Endothelial cell of hepatic sinusoid (primary cell): ENCODE measurements at regions not wholly inside any gene's neighbourhood (a gene's known extent, or its start where the extent isn't known, plus 50 kb on each side); places are given as distances from the start of the nearest gene placed in this dataset.
"Not testable (repeated sequence)": the region's sequence is repeated elsewhere in the genome, so short reads cannot be mapped to it uniquely, and the experiment has no call there.

Source experiments
- in situ Hi-C: cut with HindIII; loops from 2 replicates; pipeline ENCODE4 v1.10.0; 2017; ENCODE audit warnings: low sequenced_read_pairs

GRCh38 chr12:23141335-23141734 lies 516.4 kb downstream of the ETNK1 start:
- in situ Hi-C loops = no loop called here

DNA sequence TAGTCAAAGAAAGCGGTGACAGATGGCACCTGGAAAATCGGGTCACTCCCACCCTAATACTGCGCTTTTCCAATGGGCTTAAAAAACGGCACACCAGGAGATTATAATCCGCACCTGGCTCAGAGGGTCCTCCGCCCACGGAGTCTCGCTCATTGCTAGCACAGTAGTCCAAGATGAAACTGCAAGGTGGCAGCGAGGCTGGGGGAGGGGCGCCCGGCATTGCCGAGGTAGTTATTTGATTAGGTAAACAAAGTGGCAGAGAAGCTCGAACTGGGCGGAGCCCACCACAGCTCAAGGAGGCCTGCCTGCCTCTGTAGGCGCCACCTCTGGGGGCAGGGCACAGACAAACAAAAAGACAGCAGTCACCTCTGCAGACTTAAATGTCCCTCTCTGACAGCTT lies 521.1 kb downstream of the ETNK1 start:
- in situ Hi-C loops = not testable (repeated sequence)

DNA sequence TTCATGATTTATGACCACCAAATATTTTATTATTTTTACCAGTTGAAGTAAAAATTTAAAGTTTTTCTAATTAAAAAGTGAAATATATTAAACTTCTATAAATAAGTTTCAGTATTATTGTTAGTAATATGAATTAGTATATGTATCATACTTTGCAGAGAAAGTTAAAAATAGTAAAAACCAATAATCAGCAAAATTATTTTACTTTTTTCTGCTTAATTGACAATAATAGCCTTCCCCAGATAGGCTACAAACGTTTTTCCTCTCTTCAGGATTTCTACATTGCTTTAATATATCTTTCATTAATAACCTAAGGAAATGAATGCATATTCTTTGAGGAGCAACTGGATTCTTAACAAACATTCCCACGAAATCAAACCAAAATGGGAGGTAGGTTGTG lies 543.5 kb downstream of the ETNK1 start:
- in situ Hi-C loops = no loop called here

DNA sequence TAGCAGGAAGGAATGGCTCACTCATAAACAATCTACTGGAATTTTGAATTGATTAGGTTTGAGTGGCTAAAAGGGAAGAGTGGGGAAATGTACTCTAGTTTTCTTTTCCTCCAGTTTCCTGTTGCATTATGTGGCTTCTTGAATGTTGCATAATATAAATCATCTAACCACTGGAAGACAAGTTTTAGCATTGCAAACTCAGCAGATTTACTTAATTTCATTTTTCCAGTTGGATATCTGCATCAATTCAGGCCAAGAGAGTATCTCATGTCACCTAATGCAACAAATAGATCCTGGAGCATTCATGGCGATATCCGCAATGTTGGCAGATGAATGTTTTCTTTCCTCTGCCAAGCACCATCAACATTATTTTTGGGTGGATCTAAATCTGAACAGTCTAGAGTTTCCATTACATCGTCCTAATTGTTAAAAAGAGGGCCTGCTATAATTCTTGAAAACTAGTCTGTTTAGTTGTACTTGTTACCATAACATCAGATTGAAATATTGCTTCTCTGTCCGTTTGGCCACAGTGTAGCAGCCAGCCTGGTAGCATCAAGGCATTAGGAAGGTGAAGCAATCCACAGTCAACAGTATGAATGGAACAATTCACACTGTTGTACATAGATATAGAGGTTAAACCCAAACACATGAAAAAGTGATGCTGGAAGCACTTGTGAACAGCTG lies 544.2 kb downstream of the ETNK1 start:
- in situ Hi-C loops = no loop called here

DNA sequence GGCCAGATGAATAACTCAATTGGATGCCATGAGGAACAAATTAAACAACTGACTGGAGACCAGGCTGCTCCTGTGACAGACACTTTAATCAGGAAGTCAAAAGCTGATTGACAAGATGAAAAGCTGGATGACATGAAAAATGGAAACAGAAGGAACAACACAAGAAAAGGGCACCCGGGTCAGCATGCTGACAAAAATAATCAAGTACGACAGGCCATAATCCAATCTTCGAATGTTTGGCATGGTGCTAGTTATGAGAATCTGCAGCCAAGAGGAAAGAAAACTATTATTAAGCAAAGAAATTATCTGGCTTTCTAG lies 544.7 kb downstream of the ETNK1 start:
- in situ Hi-C loops = no loop called here

- in situ Hi-C loops = no loop called here
These were observed 549.9 kb downstream of the ETNK1 start for GRCh38 chr12:23174917-23175316.

- in situ Hi-C loops = no loop called here
These were observed 560.4 kb downstream of the ETNK1 start for GRCh38 chr12:23185346-23185745.

GRCh38 chr12:23186950-23187349 lies 562.0 kb downstream of the ETNK1 start:
- in situ Hi-C loops = no loop called here

DNA sequence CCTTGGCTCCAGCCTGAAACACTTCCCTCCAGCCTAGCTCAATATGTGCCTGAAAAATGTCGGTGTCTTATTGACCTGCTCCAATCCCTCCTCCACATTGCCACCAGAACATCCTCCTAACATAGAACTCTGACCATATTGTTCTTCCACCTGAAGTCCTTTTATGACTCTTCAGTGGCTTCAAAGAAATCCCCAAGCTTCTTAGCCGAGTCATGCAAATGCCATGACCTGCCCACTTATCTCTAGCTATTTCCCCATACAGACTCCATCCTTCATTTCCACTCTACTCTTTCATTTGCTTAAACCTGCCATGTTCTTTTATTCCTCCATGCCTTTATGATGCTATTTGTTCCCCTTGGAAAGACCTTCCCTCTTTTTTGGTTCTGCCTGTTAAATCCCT lies 568.6 kb downstream of the ETNK1 start:
- in situ Hi-C loops = no loop called here

- in situ Hi-C loops = no loop called here
These were observed 572.3 kb downstream of the ETNK1 start for GRCh38 chr12:23197266-23197665.

- in situ Hi-C loops = no loop called here
These were observed 577.8 kb downstream of the ETNK1 start for GRCh38 chr12:23202728-23203127.

DNA sequence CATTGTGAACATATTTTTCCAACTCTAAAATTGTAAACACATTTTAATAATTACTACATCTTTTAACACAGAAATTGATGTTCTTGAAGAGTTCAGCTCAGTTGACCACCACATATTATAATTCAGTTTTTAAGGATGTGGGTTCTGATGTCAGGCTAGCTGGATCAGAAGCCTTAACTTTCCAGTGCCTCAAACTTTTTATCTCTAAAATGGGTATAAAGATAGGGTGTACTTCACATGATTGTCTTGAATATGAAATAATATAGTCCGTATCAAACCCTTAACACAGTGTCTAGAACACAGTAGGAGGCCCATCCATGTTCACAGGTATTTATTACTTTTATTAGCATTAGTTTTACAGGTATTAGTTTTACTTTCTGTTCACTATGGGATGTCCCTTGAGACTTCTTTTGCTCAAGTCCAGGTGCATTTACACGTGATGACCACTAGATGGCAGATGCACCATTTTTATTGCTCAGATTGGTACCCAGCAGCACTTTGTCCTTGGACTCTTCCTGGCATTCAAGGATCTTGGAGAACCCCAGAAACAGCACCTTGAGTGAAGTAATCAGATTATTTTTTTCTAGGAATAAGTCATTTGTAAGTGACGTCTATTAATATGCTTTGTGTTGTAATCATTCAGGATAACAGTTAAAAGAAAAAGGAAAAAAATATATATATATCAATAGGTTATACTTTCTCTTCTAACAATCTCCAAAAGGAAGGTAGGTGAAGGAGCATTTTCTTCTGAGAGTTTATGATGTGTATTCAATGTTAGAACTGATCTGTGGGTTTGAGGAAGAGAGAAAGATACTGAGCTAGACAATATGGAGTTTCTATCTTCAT lies 580.2 kb downstream of the ETNK1 start:
- in situ Hi-C loops = no loop called here

DNA sequence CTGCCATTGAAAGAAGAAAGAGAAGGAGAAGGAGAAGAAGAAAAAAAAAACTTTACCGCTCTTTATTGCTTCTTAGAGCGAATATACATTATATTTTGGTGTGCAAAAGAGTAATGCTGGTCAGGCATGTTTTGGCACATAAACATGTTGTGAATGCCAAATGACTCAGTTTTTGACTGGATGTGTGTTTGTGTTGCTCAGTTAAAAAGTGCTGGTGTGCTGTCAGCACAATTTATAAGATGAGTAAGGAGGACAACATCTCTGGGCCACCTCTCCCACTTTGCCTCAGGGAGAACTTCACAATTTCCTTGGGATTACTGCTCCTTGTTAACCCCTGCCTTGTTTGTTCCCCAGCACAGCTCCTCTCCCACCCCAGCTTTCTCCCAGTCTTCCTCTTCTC lies 584.8 kb downstream of the ETNK1 start:
- in situ Hi-C loops = no loop called here

DNA sequence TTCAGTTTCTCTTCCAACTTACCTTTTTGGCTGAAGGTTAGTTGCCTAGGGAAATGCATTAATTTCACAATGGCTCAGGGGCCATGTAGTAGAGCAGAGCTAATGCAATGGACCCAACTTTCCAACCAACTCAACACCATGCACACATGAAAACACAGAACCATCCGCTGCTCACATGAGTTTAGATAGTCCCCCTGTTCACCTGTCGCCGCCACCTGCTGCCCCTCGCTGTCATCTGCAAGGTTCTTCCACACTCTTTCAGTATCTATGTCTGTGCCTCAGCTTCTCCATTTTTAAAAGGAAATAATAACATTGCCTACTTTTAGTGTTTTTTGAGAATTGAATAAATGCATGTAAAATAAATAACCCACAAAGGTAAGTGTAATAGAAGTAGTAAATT lies 585.6 kb downstream of the ETNK1 start:
- in situ Hi-C loops = no loop called here

DNA sequence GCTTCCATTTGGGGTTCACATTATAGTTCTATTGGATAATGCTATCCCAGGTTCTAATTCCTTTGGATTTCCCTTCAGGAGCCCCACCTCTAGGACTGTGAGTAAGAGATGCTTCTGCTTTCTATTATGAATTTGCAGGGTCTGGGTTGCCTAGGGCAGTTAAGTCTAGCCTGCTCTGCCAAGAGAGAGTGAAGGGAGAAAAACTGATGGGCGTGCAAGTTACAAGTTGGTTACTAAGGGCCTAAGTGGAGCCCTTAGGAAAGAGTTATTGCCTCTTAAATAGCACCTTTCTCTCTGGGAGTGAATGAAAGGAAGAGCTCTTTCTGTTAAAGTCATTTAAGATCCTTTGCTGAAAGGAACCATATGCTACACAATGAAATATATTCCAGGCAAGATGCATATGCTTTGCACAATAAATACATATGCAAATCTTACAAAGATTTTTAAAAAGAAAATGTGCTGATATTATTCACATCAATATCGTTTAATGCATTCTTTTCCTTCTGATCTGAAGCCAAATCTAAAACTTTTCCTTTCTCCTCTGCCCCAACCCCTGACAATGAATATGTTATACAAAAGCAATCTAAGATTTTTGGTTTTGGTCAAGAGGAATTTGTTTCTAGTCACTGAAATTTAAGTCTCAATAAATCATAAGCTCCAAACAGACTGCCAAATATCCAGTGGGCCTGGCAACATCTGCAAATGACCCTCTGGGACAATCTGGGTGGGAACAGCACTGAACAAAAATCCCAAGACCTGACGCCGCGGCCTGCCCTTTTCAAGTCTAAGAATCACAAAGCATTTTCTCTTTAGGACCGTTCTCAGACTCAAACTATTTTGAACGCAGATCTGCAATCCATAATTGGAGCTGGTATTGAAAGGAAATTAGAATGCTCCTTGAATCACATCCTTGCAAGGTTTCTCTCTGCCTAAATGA lies 586.7 kb downstream of the ETNK1 start:
- in situ Hi-C loops = no loop called here

DNA sequence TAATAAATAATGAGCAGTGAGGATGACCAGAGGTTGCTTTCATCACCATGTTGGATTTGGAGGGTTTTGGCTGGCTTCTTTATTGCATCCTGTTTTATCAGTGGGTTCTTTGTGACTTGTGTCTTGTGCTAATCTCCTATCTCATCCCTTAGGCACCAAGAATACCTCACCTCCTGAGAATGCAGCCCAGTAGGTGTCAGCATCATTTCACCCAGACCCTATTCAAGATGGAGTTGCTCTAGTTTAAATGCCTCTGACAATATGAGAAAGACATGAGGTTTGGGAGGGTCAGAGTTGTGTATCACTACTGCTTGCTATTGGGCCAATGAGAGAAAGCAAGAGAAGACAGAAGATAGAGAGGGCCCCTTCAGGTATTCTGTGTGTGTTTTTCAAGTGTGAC lies 592.2 kb downstream of the ETNK1 start:
- in situ Hi-C loops = no loop called here

- in situ Hi-C loops = no loop called here
These were observed 592.7 kb downstream of the ETNK1 start for GRCh38 chr12:23217667-23218066.

DNA sequence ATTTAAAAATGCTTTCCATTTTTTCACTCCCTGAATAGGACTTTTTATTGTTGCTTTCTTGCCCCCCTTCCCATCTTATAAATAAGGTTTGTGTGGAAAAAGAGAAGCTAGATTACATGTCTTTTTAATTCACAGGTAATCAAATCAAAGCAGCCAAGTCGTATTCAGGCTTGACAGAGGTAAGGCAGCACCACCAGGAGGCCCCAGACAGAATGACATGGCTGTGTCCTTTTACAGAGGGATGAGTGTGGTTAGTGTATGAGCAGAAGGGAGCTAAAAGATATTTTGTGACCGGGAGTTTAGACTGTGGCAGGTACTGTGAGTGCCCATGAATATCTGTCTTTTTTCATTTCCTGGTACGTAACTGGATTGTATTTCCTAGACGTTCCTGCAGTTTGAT lies 596.1 kb downstream of the ETNK1 start:
- in situ Hi-C loops = no loop called here

DNA sequence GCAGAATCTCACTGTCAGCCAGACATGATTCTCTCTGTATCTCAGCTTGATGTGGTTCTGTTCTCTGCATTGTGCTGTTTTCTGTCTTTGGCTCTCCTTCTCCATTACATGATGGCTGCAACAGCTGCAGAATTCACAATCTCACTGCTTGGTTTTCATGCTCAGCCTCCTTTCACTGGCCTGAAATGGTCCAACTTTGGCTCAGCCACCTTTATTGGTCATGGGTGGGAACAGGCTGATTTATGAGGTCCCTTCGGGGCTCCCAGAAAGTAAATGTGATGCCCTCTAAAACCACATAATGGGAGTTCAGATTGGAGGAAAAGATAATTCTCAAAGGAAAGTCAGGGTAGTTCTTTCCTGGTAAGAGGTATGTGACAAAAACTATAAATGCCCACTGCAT lies 597.0 kb downstream of the ETNK1 start:
- in situ Hi-C loops = no loop called here

- in situ Hi-C loops = no loop called here
These were observed 597.8 kb downstream of the ETNK1 start for GRCh38 chr12:23222801-23223200.

- in situ Hi-C loops = no loop called here
These were observed 603.1 kb downstream of the ETNK1 start for GRCh38 chr12:23228101-23228500.

DNA sequence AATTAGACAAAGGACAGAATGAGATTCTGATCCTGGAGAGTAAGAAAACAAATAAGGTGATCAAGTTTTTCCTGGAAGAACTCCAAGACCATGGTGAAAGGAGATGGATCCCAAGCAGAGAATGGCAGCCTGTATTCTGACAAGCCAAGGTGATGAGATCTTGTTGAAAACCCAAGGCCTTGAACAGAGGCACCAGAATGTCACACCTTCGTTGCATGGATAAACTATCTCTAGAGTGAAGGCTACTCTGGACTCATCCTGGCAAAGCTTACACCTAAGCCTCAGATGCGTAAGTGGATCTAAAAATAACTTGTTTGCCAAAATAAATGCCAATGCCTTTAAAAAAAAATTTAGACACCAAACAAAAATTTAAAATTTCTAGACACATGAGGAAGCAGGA lies 605.9 kb downstream of the ETNK1 start:
- in situ Hi-C loops = no loop called here
